GM12873 (cell line): ENCODE measurements at regions not wholly inside any gene's neighbourhood (a gene's known extent, or its start where the extent isn't known, plus 50 kb on each side); places are given as distances from the start of the nearest gene placed in this dataset.

Experiments
- CTCF ChIP-seq: IDR thresholded peaks from 2 replicates; pipeline ENCODE4 v1.5.1; 2012; ENCODE audit warnings: low read depth, mild to moderate bottlenecking, moderate library complexity, low read length, control low read depth; ENCODE audit not compliant: insufficient read depth; ENCODE audit errors: missing control alignments

- no peak for TF ChIP-seq CTCF
Observed at GRCh38 chr7:132641238-132641637, 65.0 kb upstream of the PLXNA4 start.

GRCh38 chr7:132639983-132640382 lies 63.7 kb upstream of the PLXNA4 start:
- TF ChIP-seq CTCF, result no peak

GRCh38 chr7:132638000-132638399 lies 61.7 kb upstream of the PLXNA4 start:
- no peak for TF ChIP-seq CTCF

DNA sequence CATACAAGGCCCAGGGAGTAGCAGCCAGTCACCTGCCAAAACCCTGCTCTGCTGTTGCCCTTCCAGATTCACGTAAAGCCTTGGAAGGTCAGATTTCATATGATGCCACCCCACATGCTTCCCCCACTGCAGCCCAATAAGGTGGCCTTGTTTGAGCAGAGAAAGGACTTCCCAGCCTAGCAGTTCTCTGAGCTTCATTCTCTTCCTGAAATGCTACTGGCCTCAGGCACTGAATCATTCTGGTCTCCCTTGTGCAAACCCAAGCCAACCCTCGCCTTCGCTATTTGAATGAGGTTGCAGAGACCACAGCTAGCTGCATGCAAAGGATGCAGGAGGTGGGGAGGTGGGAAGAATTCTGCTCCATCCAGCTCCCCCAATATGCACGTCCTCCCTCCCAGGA lies 60.3 kb upstream of the PLXNA4 start:
- TF ChIP-seq CTCF, result no peak

DNA sequence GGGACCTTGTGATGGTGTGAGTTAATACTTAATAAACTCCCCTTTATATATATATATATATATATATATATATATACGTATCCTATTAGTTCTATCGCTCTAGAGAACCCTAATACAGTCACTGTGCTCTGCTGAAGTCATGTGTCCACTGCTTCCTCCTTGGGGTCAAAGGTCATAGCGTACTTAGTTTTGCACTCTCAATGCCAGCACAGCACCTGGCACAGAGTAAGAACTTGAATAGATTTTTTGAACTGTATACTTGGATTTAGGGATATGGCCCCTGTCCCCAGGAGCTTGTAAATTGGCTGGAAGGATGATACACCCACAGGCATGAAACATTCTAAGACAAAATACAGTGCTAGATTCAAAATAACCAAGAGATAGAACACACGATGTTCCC lies 58.9 kb upstream of the PLXNA4 start:
- TF ChIP-seq CTCF, result no peak

DNA sequence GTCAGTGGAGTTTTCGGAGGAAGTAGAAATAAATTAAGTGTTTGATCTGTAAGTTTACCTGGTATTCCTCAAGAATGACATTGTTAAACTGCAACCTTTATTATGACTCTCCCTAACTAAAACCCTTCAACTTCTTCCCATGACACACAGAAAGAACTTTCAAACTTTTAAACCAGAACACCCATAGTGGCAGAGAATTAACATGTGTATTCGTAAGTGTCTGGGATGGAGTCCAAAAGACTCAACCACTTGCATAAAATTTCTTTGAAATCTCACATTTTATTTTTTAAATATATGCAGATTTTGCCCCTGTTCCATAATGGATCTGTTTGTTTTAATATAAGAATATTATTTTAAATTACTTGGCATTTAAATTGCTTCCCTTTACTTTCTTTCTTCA lies 54.6 kb upstream of the PLXNA4 start:
- TF ChIP-seq CTCF, result no peak
